Ishikawa (cell line): ENCODE measurements at regions not wholly inside any gene's neighbourhood (a gene's known extent, or its start where the extent isn't known, plus 50 kb on each side); places are given as distances from the start of the nearest gene placed in this dataset.

ENCODE experiments used
- CEBPB ChIP-seq: IDR thresholded peaks from 2 replicates; pipeline ENCODE4 v1.6.1; 2012
- CREB1 ChIP-seq: IDR thresholded peaks from 2 replicates; pipeline ENCODE4 v1.6.1; 2012; ENCODE audit warnings: low read depth
- EGR1 ChIP-seq: IDR thresholded peaks from 2 replicates; pipeline ENCODE4 v1.6.1; 2012
- EP300 ChIP-seq: IDR thresholded peaks from 2 replicates; pipeline ENCODE4 v1.6.1; 2012; ENCODE audit warnings: borderline replicate concordance
- FOXM1 ChIP-seq: IDR thresholded peaks from 2 replicates; pipeline ENCODE4 v1.6.1; 2012; ENCODE audit warnings: low read depth, borderline replicate concordance
- MAX ChIP-seq: IDR thresholded peaks from 2 replicates; pipeline ENCODE4 v1.6.1; 2012
- NFIC ChIP-seq: IDR thresholded peaks from 2 replicates; pipeline ENCODE4 v1.6.1; 2012
- RAD21 ChIP-seq: IDR thresholded peaks from 2 replicates; pipeline ENCODE4 v1.6.1; 2012; ENCODE audit warnings: low read depth
- REST ChIP-seq: IDR thresholded peaks from 2 replicates; pipeline ENCODE4 v1.6.1; 2012; ENCODE audit warnings: low read depth, mild to moderate bottlenecking
- TAF1 ChIP-seq: IDR thresholded peaks from 2 replicates; pipeline ENCODE4 v1.6.1; 2012; ENCODE audit warnings: low read depth, mild to moderate bottlenecking
- TCF12 ChIP-seq: IDR thresholded peaks from 2 replicates; pipeline ENCODE4 v1.6.1; 2012; ENCODE audit warnings: low read depth
- TEAD4 ChIP-seq: IDR thresholded peaks from 2 replicates; pipeline ENCODE4 v1.6.1; 2012
- USF1 ChIP-seq: IDR thresholded peaks from 2 replicates; pipeline ENCODE4 v1.6.1; 2012
- YY1 ChIP-seq: IDR thresholded peaks from 2 replicates; pipeline ENCODE4 v1.6.1; 2012; ENCODE audit warnings: low read depth
- ZBTB7A ChIP-seq: IDR thresholded peaks from 2 replicates; pipeline ENCODE4 v1.6.1; 2012; ENCODE audit warnings: low read depth

GRCh38 chr9:135348076-135348787 is 131.3 kb upstream of the PPP1R26 start:
- no peak for TF ChIP-seq ZBTB7A
- no peak for TF ChIP-seq CREB1
- TF ChIP-seq RAD21: no peak
- no peak for TF ChIP-seq TAF1
- no peak for TF ChIP-seq EP300
- no peak for TF ChIP-seq NFIC

GRCh38 chr9:135348788-135349150 is 130.8 kb upstream of the PPP1R26 start:
- TF ChIP-seq TCF12: no peak
- TF ChIP-seq FOXM1: no peak
- no peak for TF ChIP-seq REST
- no peak for TF ChIP-seq CREB1
- no peak for TF ChIP-seq TEAD4

- TF ChIP-seq EP300 (no peak), ZBTB7A (no peak), YY1 (no peak), TCF12 (no peak), TEAD4 (no peak), USF1 (no peak), CREB1 (no peak), EGR1 (no peak), FOXM1 (no peak), REST (no peak), MAX (no peak), RAD21 (no peak), NFIC (no peak), CEBPB (no peak), TAF1 (no peak)
These were observed 130.2 kb upstream of the PPP1R26 start for GRCh38 chr9:135349212-135350002.

GRCh38 chr9:135350003-135350315 is 129.6 kb upstream of the PPP1R26 start:
- TF ChIP-seq EP300 (no peak), REST (no peak), ZBTB7A (no peak)

GRCh38 chr9:135353935-135354334 is 125.6 kb upstream of the PPP1R26 start:
- TF ChIP-seq TAF1: no peak

- TF ChIP-seq TCF12 (peak; percentile 13; the same call in 1 of the 2 replicates), EGR1 (no peak)
These were observed 124.0 kb upstream of the PPP1R26 start for GRCh38 chr9:135355521-135356011.
